GM23338 (cell line): ENCODE measurements at regions not wholly inside any gene's neighbourhood (a gene's known extent, or its start where the extent isn't known, plus 50 kb on each side); places are given as distances from the start of the nearest gene placed in this dataset.

Source experiments
- CREB1 ChIP-seq: fragments of 250-450 bp; sonication (Bioruptor Pico); IDR thresholded peaks from 2 replicates; pipeline ENCODE4 v1.5.0; 2020; ENCODE audit warnings: low read depth, mild to moderate bottlenecking, moderate library complexity
- CTCF ChIP-seq, 2 experiments: fragments of 200-600 bp in 1 of 2; sonication (generic) in 1 of 2; conservative IDR thresholded peaks; 2 replicates each; pipeline versions ENCODE4 v1.5.1 to v1.6.1; 2016 to 2017; ENCODE audit warnings: antibody characterized with exemption in 2 of 2, low read depth in 2 of 2, mild to moderate bottlenecking in 2 of 2, moderate library complexity in 1 of 2
- ETS1 ChIP-seq: IDR thresholded peaks from 2 replicates; pipeline ENCODE4 v1.6.1; 2016; ENCODE audit warnings: antibody characterized with exemption
- EZH2 ChIP-seq: fragments of 200-600 bp; sonication (generic); IDR thresholded peaks from one replicate; pipeline ENCODE4 v1.8.0; 2017; ENCODE audit warnings: antibody characterized with exemption, mild to moderate bottlenecking, low read depth; ENCODE audit not compliant: unreplicated experiment
- EZH2phosphoT487 ChIP-seq: fragments of 200-600 bp; sonication (generic); IDR thresholded peaks from one replicate; pipeline ENCODE4 v1.8.1; 2018; ENCODE audit warnings: antibody characterized with exemption; ENCODE audit not compliant: unreplicated experiment
- JUNB ChIP-seq: IDR thresholded peaks from one replicate; pipeline ENCODE4 v1.6.1; 2016; ENCODE audit warnings: antibody characterized with exemption; ENCODE audit not compliant: unreplicated experiment
- NANOG ChIP-seq: IDR thresholded peaks from 2 replicates; pipeline ENCODE4 v1.6.1; 2016; ENCODE audit warnings: antibody characterized with exemption, borderline replicate concordance
- POLR2AphosphoS5 ChIP-seq: IDR thresholded peaks from 2 replicates; pipeline ENCODE4 v1.6.1; 2016; ENCODE audit warnings: antibody characterized with exemption, low read depth
- TF ChIP-seq, protein P1 (sequence below): IDR thresholded peaks from one replicate; pipeline ENCODE4 v1.6.1; 2018; ENCODE audit warnings: antibody characterized with exemption; ENCODE audit not compliant: unreplicated experiment

DNA sequence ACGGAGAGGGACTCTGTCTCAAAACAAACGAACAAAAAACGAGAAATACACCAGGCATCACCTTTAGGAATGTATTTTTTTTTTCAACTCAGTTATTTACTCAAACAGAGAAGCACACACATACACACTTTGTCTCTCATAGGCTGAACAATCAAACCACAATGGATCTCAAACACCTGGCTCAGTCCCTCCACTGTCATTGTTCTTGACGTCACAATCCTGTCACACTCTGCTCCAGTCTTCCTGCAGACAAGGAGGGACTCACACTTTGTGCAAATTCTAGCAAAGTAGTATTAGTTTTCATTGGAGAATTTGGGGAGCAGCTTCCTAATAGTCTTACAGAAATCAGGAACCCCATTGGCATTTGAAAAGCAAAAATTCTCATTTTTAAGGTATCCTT is 727.8 kb downstream of the BCL11B start:
- no peak for TF ChIP-seq CTCF (conservative IDR thresholded peaks at IDR 0.05; ENCODE audit: low read depth in 2 of 2)
- TF ChIP-seq, protein P1, sequence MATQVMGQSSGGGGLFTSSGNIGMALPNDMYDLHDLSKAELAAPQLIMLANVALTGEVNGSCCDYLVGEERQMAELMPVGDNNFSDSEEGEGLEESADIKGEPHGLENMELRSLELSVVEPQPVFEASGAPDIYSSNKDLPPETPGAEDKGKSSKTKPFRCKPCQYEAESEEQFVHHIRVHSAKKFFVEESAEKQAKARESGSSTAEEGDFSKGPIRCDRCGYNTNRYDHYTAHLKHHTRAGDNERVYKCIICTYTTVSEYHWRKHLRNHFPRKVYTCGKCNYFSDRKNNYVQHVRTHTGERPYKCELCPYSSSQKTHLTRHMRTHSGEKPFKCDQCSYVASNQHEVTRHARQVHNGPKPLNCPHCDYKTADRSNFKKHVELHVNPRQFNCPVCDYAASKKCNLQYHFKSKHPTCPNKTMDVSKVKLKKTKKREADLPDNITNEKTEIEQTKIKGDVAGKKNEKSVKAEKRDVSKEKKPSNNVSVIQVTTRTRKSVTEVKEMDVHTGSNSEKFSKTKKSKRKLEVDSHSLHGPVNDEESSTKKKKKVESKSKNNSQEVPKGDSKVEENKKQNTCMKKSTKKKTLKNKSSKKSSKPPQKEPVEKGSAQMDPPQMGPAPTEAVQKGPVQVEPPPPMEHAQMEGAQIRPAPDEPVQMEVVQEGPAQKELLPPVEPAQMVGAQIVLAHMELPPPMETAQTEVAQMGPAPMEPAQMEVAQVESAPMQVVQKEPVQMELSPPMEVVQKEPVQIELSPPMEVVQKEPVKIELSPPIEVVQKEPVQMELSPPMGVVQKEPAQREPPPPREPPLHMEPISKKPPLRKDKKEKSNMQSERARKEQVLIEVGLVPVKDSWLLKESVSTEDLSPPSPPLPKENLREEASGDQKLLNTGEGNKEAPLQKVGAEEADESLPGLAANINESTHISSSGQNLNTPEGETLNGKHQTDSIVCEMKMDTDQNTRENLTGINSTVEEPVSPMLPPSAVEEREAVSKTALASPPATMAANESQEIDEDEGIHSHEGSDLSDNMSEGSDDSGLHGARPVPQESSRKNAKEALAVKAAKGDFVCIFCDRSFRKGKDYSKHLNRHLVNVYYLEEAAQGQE: no peak
- TF ChIP-seq POLR2AphosphoS5: no peak
- no peak for TF ChIP-seq EZH2
- no peak for TF ChIP-seq ETS1
- TF ChIP-seq JUNB: no peak
- TF ChIP-seq CREB1 (CRISPR knock-in tag): no peak
- TF ChIP-seq EZH2phosphoT487: no peak
- no peak for TF ChIP-seq NANOG
